ENCODE measurements at regions not wholly inside any gene's neighbourhood (a gene's known extent, or its start where the extent isn't known, plus 50 kb on each side); places are given as distances from the start of the nearest gene placed in this dataset.

GRCh38 chr6:98716341-98716740, 118.0 kb upstream of the POU3F2 start:
- TF ChIP-seq FOXM1 (IDR thresholded peaks at IDR 0.05; ENCODE audit: low read depth, low read length) (no peak), CHD2 (IDR thresholded peaks at IDR 0.05; ENCODE audit: borderline replicate concordance, low read depth, low read length) (no peak), JUND (IDR thresholded peaks at IDR 0.05; ENCODE audit: low read depth, low read length) (no peak), CTCF (IDR thresholded peaks at IDR 0.05 in 2 of 3, conservative IDR thresholded peaks at IDR 0.05 in 1 of 3; ENCODE audit: control insufficient read depth in 2 of 3, extremely low read depth in 1 of 3, insufficient read depth in 1 of 3, low read depth in 3 of 3, low read length in 3 of 3) (no peak), ATF2 (IDR thresholded peaks at IDR 0.05; ENCODE audit: low read length) (no peak), TCF12 (IDR thresholded peaks at IDR 0.05; ENCODE audit: low read depth, low read length) (no peak), RAD21 (IDR thresholded peaks at IDR 0.05; ENCODE audit: insufficient read depth, low read depth, low read length) (no peak), MTA3 (IDR thresholded peaks at IDR 0.05; ENCODE audit: borderline replicate concordance, low read length) (no peak)

Measured in GM12878 (cell line).